IMR-90 (cell line): ENCODE measurements at regions not wholly inside any gene's neighbourhood (a gene's known extent, or its start where the extent isn't known, plus 50 kb on each side); places are given as distances from the start of the nearest gene placed in this dataset.

Experiments
- ATAC-seq: fragments of 200-7000 bp; cut with Tn5 transposase; 2 replicates; pipeline ENCODE4 v1.9.1; 2020; ENCODE audit warnings: low read depth, mild to moderate bottlenecking, moderate library complexity
- BruUV-seq: library from RNA; stranded (reverse); fragments of 400-500 nt; replicated peaks from 2 replicates; lab custom pipeline; 2021; lab: Mats Ljungman, UMichigan
- CTCF ChIA-PET: fragments of 300-600 bp; formaldehyde crosslinking; extraction: SDS; loops from one replicate; lab custom pipeline; 2021; ENCODE audit warnings: antibody characterized with exemption; lab: Yijun Ruan, JAX
- POLR2A ChIA-PET: fragments of 300-600 bp; sonication (Branson Sonifier 250); formaldehyde crosslinking; loops from one replicate; lab custom pipeline; 2022; ENCODE audit warnings: antibody characterized with exemption; ENCODE audit not compliant: unreplicated experiment; lab: Charles Lee
- DNase-seq: peaks from one replicate; pipeline ENCODE4 v3.0.0; 2013
- H2AFZ ChIP-seq: replicated peaks from 2 replicates; pipeline ENCODE3; 2013; ENCODE audit warnings: low read length, mild to moderate bottlenecking; ENCODE audit not compliant: poor library complexity
- H2AK5ac ChIP-seq: 2 replicates; pipeline ENCODE4 v1.6.1; 2013; ENCODE audit warnings: low read depth, low read length, inconsistent platforms
- H2AK9ac ChIP-seq: replicated peaks from 2 replicates; pipeline ENCODE3; 2013; ENCODE audit warnings: mild to moderate bottlenecking, low read depth, low read length, moderate library complexity; ENCODE audit not compliant: poor library complexity
- H2BK120ac ChIP-seq: 2 replicates; pipeline ENCODE4 v1.6.1; 2013; ENCODE audit warnings: low read depth, low read length, inconsistent platforms
- H2BK15ac ChIP-seq: 3 replicates; pipeline ENCODE4 v1.6.1; 2013; ENCODE audit warnings: low read depth, low read length, inconsistent platforms
- H2BK20ac ChIP-seq: 2 replicates; pipeline ENCODE4 v1.6.1; 2013; ENCODE audit warnings: low read depth, mild to moderate bottlenecking, inconsistent platforms, low read length, moderate library complexity
- H2BK5ac ChIP-seq: 2 replicates; pipeline ENCODE4 v1.6.1; 2013; ENCODE audit warnings: mild to moderate bottlenecking, low read depth, low read length, inconsistent platforms; ENCODE audit not compliant: poor library complexity, severe bottlenecking
- H3K14ac ChIP-seq: replicated peaks from 2 replicates; pipeline ENCODE4 v1.6.1; 2013; ENCODE audit warnings: low read depth, low read length, inconsistent platforms
- H3K18ac ChIP-seq: 2 replicates; pipeline ENCODE4 v1.6.1; 2013; ENCODE audit warnings: low read depth, low read length, control low read depth
- H3K23ac ChIP-seq: 2 replicates; pipeline ENCODE4 v1.6.1; 2013; ENCODE audit warnings: low read depth, low read length, inconsistent platforms
- H3K27ac ChIP-seq: 2 replicates; pipeline ENCODE4 v1.5.1; 2013; ENCODE audit warnings: mild to moderate bottlenecking, control low read depth, low read length; ENCODE audit not compliant: insufficient read depth
- H3K27me3 ChIP-seq: 2 replicates; pipeline ENCODE4 v1.6.1; 2013; ENCODE audit warnings: low read length; ENCODE audit not compliant: control insufficient read depth, insufficient read depth
- H3K36me3 ChIP-seq: 2 replicates; pipeline ENCODE4 v1.6.1; 2013; ENCODE audit warnings: low read length, mixed read lengths; ENCODE audit not compliant: control insufficient read depth, insufficient read depth
- H3K4ac ChIP-seq: 2 replicates; pipeline ENCODE4 v1.6.1; 2013; ENCODE audit warnings: low read depth, low read length, inconsistent platforms
- H3K4me1 ChIP-seq: 2 replicates; pipeline ENCODE4 v1.6.1; 2013; ENCODE audit warnings: low read length, mixed read lengths; ENCODE audit not compliant: control insufficient read depth, insufficient read depth
- H3K4me2 ChIP-seq: 2 replicates; pipeline ENCODE4 v1.6.1; 2013; ENCODE audit warnings: low read depth, mild to moderate bottlenecking, control low read depth, low read length, moderate library complexity
- H3K4me3 ChIP-seq: 2 replicates; pipeline ENCODE4 v1.5.1; 2013; ENCODE audit warnings: low read depth, mild to moderate bottlenecking, control low read depth, low read length, moderate library complexity; ENCODE audit not compliant: insufficient read depth
- H3K56ac ChIP-seq: 2 replicates; pipeline ENCODE4 v1.6.1; 2013; ENCODE audit warnings: low read length, inconsistent platforms; ENCODE audit not compliant: insufficient read depth; ENCODE audit errors: extremely low read depth
- H3K79me1 ChIP-seq, 2 experiments: 2 replicates each; pipeline ENCODE4 v1.6.1; 2013; ENCODE audit warnings: low read length in 2 of 2, inconsistent platforms in 1 of 2, low read depth in 1 of 2
- H3K9ac ChIP-seq: 2 replicates; pipeline ENCODE4 v1.6.1; 2013; ENCODE audit warnings: low read depth, low read length, control low read depth
- H3K9me1 ChIP-seq: 2 replicates; pipeline ENCODE4 v1.6.1; 2013; ENCODE audit warnings: low read length, inconsistent platforms; ENCODE audit not compliant: insufficient read depth
- H3K9me3 ChIP-seq: 2 replicates; pipeline ENCODE4 v1.6.1; 2013; ENCODE audit warnings: low read length; ENCODE audit not compliant: control insufficient read depth, insufficient read depth
- H4K20me1 ChIP-seq: 2 replicates; pipeline ENCODE4 v1.6.1; 2013; ENCODE audit warnings: low read length, inconsistent platforms; ENCODE audit not compliant: insufficient read depth
- H4K5ac ChIP-seq: 2 replicates; pipeline ENCODE4 v1.6.1; 2013; ENCODE audit warnings: mild to moderate bottlenecking, low read depth, low read length, control low read depth
- H4K8ac ChIP-seq, 2 experiments: 2 replicates each; pipeline ENCODE4 v1.6.1; 2013; ENCODE audit warnings: low read depth in 2 of 2, low read length in 2 of 2, control low read depth in 1 of 2, inconsistent platforms in 1 of 2
- H4K91ac ChIP-seq: 2 replicates; pipeline ENCODE4 v1.6.1; 2013; ENCODE audit warnings: low read depth, low read length, inconsistent platforms; ENCODE audit not compliant: insufficient read depth
- CEBPB ChIP-seq: IDR thresholded peaks from 2 replicates; pipeline ENCODE4 v1.6.1; 2012; ENCODE audit warnings: low read depth, low read length, improper control_type of control experiment
- FOS ChIP-seq: fragments of 150-350 bp; IDR thresholded peaks from 2 replicates; pipeline ENCODE4 v1.6.1; 2016; ENCODE audit warnings: low read depth, low read length
- MAZ ChIP-seq: IDR thresholded peaks from 2 replicates; pipeline ENCODE4 v1.6.1; 2012; ENCODE audit warnings: low read depth, mild to moderate bottlenecking, low read length, improper control_type of control experiment, moderate library complexity, borderline replicate concordance
- MXI1 ChIP-seq: IDR thresholded peaks from 2 replicates; pipeline ENCODE4 v1.6.1; 2012; ENCODE audit warnings: low read depth, mild to moderate bottlenecking, low read length, moderate library complexity, borderline replicate concordance
- NFE2L2 ChIP-seq: fragments of 150-350 bp; IDR thresholded peaks from 2 replicates; pipeline ENCODE4 v1.6.1; 2016; ENCODE audit warnings: low read depth, mild to moderate bottlenecking, low read length
- POLR2A ChIP-seq: IDR thresholded peaks from 2 replicates; pipeline ENCODE4 v1.6.1; 2012; ENCODE audit warnings: mild to moderate bottlenecking, low read depth, low read length
- RAD21 ChIP-seq: IDR thresholded peaks from 2 replicates; pipeline ENCODE4 v1.6.1; 2012; ENCODE audit warnings: low read length, improper control_type of control experiment
- RCOR1 ChIP-seq: IDR thresholded peaks from 2 replicates; pipeline ENCODE4 v1.6.1; 2012; ENCODE audit warnings: mild to moderate bottlenecking, low read length, improper control_type of control experiment; ENCODE audit not compliant: insufficient replicate concordance
- RFX5 ChIP-seq: IDR thresholded peaks from 2 replicates; pipeline ENCODE4 v1.8.0; 2012; ENCODE audit warnings: low read depth, mild to moderate bottlenecking, low read length, moderate library complexity
- SMC3 ChIP-seq: fragments of 150-350 bp; IDR thresholded peaks from 2 replicates; pipeline ENCODE4 v1.6.1; 2016; ENCODE audit warnings: low read depth, mild to moderate bottlenecking, antibody characterized with exemption, low read length, moderate library complexity
- WGBS, 2 experiments: methylation state at CpG; one replicate each; pipeline versions ENCODE4 v1.1.5 to v1.1.7; 2013; ENCODE audit warnings: missing lambda C conversion rate in 2 of 2; ENCODE audit not compliant: insufficient read length in 1 of 2; ENCODE audit errors: extremely low coverage in 2 of 2; 5-methylcytosine and 5-hydroxymethylcytosine counted together
- dilution Hi-C: fragments of 300-500 bp; cut with HindIII; formaldehyde crosslinking; loops from one replicate; pipeline ENCODE4 v1.14.3; 2018; ENCODE audit warnings: low sequenced_read_pairs; ENCODE audit not compliant: unreplicated experiment
- in situ Hi-C: fragments of 300-500 bp; cut with MboI; formaldehyde crosslinking; loops from 3 replicates; pipeline ENCODE4 v1.14.3; 2019; ENCODE audit warnings: low sequenced_read_pairs, inconsistent platforms, mixed read lengths
- intact Hi-C: fragments of 100-400 bp; cut with micrococcal nuclease; formaldehyde crosslinking; loops from 2 replicates; pipeline ENCODE4 v1.10.0; 2022
- TF ChIP-seq, protein P1 (sequence below): fragments of 150-350 bp; IDR thresholded peaks from 2 replicates; pipeline ENCODE4 v1.6.1; 2016; ENCODE audit warnings: low read depth, mild to moderate bottlenecking, low read length, moderate library complexity, borderline replicate concordance
- TF ChIP-seq, protein P2 (sequence below): conservative IDR thresholded peaks from 2 replicates; pipeline ENCODE4 v1.5.1; 2012; ENCODE audit warnings: mild to moderate bottlenecking, low read depth, low read length, improper control_type of control experiment
- TF ChIP-seq, protein P3 (sequence below): fragments of 150-350 bp; IDR thresholded peaks from 2 replicates; pipeline ENCODE4 v1.6.1; 2017; ENCODE audit warnings: mild to moderate bottlenecking, antibody characterized with exemption, low read length, low read depth

DNA sequence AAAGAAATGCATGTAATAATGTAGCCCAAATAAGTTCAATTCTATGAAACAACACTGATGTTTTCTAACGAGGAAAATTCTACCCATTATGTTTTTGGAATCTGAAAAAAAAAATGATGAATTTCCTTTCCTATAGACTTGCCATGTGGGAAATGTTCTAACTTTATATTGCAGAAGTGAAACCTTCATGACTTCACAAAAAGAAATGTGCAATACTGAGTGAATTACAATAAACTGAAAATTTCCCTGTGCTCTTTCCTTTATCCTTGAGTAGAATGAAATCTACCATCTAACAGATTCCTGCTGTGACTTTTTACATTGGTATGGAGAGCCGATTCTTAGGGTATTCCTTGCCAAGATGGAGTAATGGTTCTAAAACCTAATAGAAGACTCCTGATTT, 1622.5 kb downstream of the MAT2B start:
- TF ChIP-seq FOS (no peak), MAZ (no peak), MXI1 (no peak), RCOR1 (no peak), CEBPB (no peak), NFE2L2 (no peak), RAD21 (no peak), POLR2A (no peak), SMC3 (no peak), RFX5 (no peak)
- TF ChIP-seq, protein P1, sequence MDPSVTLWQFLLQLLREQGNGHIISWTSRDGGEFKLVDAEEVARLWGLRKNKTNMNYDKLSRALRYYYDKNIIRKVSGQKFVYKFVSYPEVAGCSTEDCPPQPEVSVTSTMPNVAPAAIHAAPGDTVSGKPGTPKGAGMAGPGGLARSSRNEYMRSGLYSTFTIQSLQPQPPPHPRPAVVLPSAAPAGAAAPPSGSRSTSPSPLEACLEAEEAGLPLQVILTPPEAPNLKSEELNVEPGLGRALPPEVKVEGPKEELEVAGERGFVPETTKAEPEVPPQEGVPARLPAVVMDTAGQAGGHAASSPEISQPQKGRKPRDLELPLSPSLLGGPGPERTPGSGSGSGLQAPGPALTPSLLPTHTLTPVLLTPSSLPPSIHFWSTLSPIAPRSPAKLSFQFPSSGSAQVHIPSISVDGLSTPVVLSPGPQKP: no peak
- TF ChIP-seq, protein P2, sequence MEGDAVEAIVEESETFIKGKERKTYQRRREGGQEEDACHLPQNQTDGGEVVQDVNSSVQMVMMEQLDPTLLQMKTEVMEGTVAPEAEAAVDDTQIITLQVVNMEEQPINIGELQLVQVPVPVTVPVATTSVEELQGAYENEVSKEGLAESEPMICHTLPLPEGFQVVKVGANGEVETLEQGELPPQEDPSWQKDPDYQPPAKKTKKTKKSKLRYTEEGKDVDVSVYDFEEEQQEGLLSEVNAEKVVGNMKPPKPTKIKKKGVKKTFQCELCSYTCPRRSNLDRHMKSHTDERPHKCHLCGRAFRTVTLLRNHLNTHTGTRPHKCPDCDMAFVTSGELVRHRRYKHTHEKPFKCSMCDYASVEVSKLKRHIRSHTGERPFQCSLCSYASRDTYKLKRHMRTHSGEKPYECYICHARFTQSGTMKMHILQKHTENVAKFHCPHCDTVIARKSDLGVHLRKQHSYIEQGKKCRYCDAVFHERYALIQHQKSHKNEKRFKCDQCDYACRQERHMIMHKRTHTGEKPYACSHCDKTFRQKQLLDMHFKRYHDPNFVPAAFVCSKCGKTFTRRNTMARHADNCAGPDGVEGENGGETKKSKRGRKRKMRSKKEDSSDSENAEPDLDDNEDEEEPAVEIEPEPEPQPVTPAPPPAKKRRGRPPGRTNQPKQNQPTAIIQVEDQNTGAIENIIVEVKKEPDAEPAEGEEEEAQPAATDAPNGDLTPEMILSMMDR: no peak
- TF ChIP-seq, protein P3, sequence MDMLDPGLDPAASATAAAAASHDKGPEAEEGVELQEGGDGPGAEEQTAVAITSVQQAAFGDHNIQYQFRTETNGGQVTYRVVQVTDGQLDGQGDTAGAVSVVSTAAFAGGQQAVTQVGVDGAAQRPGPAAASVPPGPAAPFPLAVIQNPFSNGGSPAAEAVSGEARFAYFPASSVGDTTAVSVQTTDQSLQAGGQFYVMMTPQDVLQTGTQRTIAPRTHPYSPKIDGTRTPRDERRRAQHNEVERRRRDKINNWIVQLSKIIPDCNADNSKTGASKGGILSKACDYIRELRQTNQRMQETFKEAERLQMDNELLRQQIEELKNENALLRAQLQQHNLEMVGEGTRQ: no peak
- no peak overlapping the region for H4K5ac ChIP-seq
- no peak overlapping the region for H2BK5ac ChIP-seq
- H2BK15ac ChIP-seq: no peak overlapping the region
- no peak overlapping the region for H2BK120ac ChIP-seq
- H3K9me1 ChIP-seq: no peaks in the 10 kb centered on the region
- no peak overlapping the region for H2AFZ ChIP-seq
- BruUV-seq: no TSS peak
- no peak overlapping the region for H4K91ac ChIP-seq
- no peak for ATAC-seq
- H2BK20ac ChIP-seq: no peak overlapping the region
- no peak overlapping the region for H3K9ac ChIP-seq
- H3K27me3 ChIP-seq: no peaks in the 10 kb centered on the region
- in situ Hi-C loops: no loop called here
- no peak overlapping the region for H3K4me2 ChIP-seq
- no peak for DNase-seq
- dilution Hi-C loops: no loop called here
- no peak overlapping the region for H3K27ac ChIP-seq
- no peak overlapping the region for H3K4ac ChIP-seq
- H3K79me1 ChIP-seq: no peaks in the 10 kb centered on the region
- H3K23ac ChIP-seq: no peak overlapping the region
- H3K4me1 ChIP-seq: no peaks in the 10 kb centered on the region
- no peak overlapping the region for H3K4me3 ChIP-seq
- no peak overlapping the region for H4K8ac ChIP-seq
- intact Hi-C loops: no loop called here
- no peaks in the 10 kb centered on the region for H4K20me1 ChIP-seq
- ChIA-PET CTCF (no interaction called here), POLR2A (no interaction called here)
- H3K56ac ChIP-seq: no peak overlapping the region
- no CpG with 5 or more reads among the region's 2 CpGs for WGBS, 2 experiments
- H3K18ac ChIP-seq: no peak overlapping the region
- no peak overlapping the region for H3K14ac ChIP-seq
- H3K36me3 ChIP-seq: no peaks in the 10 kb centered on the region
- H3K9me3 ChIP-seq: 0 out of 2 replicates have a peak, but pooled peaks cover 2% of the 10 kb centered on the region
- H2AK5ac ChIP-seq: no peak overlapping the region
- no peak overlapping the region for H2AK9ac ChIP-seq
